Left ventricle myocardium inferior (tissue), 1 donor: ENCODE measurements at regions not wholly inside any gene's neighbourhood (a gene's known extent, or its start where the extent isn't known, plus 50 kb on each side); places are given as distances from the start of the nearest gene placed in this dataset.

Experiments
- DNase-seq: peaks from one replicate; pipeline ENCODE4 v3.0.0-alpha.2; 2020
- H3K27ac ChIP-seq: fragments of 200-600 bp; replicated peaks from 2 replicates; pipeline ENCODE4 v1.8.0; 2021
- H3K27me3 ChIP-seq: fragments of 200-600 bp; 2 replicates; pipeline ENCODE4 v1.8.0; 2021; ENCODE audit warnings: low read depth
- H3K36me3 ChIP-seq: fragments of 200-600 bp; 2 replicates; pipeline ENCODE4 v1.8.0; 2021
- H3K4me1 ChIP-seq: fragments of 200-600 bp; 2 replicates; pipeline ENCODE4 v1.8.0; 2021
- H3K4me3 ChIP-seq: fragments of 200-600 bp; 2 replicates; pipeline ENCODE4 v1.8.0; 2021; ENCODE audit warnings: mild to moderate bottlenecking, moderate library complexity
- H3K9me3 ChIP-seq: fragments of 200-600 bp; replicated peaks from 2 replicates; pipeline ENCODE4 v1.8.0; 2021
- intact Hi-C: fragments of 100-400 bp; cut with micrococcal nuclease; formaldehyde crosslinking; loops from one replicate; pipeline ENCODE4 v1.11.0; 2022
- TF ChIP-seq, protein P1 (sequence below): fragments of 200-600 bp; IDR thresholded peaks from 2 replicates; pipeline ENCODE4 v1.8.0; 2021; ENCODE audit warnings: antibody characterized with exemption, mild to moderate bottlenecking, borderline replicate concordance
- donor health status: DM: no; HTN: yes; CAD: no; lungs with severe emphysema.

DNA sequence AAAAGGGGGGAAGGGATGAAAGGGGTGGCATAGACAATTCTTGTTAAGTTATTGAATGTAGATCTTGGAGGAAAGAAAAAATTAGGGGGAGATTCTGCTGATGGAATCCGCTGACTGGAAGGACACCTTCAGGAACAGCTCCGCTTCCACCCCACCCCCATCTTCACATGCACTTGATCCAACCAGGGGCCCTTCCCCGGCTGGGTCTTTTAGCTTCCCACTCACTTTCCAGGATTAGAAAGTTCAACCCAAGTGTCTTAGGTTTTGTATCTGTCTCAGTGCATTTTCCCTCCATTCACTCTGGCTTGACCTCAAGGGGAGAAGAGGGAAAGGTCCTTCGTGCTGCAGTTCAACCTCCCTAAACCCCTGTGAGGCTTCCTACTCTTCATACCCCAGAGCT lies 141.4 kb downstream of the IRS2 start:
- DNase-seq = no peak
- intact Hi-C loops = no loop called here
- no peaks in the 10 kb centered on the region for H3K36me3 ChIP-seq

DNA sequence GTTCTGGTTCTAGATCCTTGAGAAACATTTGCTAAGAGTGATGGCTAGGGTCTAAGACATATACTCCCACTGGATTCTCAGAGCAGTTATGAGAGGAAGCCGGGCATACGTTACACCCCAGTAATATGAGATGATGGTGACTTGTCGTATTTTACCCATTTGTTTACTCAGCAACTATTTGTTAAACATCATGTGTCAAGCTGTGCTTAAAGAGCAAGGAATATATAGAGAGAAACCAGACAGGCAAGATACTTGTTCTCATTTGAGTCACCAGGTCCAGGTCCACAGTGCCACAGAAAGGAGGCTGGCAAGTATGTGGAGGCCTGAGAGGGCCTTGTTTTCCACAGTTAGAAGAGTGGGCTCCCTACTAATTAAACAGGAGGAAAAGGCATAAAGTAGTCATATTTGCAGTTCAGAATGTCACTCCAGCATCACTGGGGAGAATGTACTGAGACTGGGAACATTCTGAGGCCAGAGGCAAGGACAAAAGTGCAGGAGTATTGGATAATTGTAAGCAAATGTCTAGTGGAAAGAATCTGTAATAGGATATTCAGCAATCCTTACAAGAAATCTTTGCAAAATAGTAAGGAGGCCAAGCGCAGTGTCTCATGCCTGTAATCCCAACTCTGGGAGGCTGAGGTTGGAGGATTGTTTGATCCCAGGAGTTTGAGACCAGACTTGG lies 142.2 kb downstream of the IRS2 start:
- H3K9me3 ChIP-seq = peaks cover 28% of the 10 kb centered on the region
- no peak for DNase-seq
- TF ChIP-seq, protein P1, sequence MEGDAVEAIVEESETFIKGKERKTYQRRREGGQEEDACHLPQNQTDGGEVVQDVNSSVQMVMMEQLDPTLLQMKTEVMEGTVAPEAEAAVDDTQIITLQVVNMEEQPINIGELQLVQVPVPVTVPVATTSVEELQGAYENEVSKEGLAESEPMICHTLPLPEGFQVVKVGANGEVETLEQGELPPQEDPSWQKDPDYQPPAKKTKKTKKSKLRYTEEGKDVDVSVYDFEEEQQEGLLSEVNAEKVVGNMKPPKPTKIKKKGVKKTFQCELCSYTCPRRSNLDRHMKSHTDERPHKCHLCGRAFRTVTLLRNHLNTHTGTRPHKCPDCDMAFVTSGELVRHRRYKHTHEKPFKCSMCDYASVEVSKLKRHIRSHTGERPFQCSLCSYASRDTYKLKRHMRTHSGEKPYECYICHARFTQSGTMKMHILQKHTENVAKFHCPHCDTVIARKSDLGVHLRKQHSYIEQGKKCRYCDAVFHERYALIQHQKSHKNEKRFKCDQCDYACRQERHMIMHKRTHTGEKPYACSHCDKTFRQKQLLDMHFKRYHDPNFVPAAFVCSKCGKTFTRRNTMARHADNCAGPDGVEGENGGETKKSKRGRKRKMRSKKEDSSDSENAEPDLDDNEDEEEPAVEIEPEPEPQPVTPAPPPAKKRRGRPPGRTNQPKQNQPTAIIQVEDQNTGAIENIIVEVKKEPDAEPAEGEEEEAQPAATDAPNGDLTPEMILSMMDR = no peak

More for the DNA sequence above, 141.4 kb downstream of the IRS2 start:
- TF ChIP-seq, protein P1 = no peak
- peaks cover 21% of the 10 kb centered on the region for H3K9me3 ChIP-seq
- no peaks in the 10 kb centered on the region for H3K4me1 ChIP-seq
- no peak overlapping the region for H3K27ac ChIP-seq
- peaks cover 16% of the 10 kb centered on the region for H3K27me3 ChIP-seq
- H3K4me3 ChIP-seq = no peak overlapping the region

DNA sequence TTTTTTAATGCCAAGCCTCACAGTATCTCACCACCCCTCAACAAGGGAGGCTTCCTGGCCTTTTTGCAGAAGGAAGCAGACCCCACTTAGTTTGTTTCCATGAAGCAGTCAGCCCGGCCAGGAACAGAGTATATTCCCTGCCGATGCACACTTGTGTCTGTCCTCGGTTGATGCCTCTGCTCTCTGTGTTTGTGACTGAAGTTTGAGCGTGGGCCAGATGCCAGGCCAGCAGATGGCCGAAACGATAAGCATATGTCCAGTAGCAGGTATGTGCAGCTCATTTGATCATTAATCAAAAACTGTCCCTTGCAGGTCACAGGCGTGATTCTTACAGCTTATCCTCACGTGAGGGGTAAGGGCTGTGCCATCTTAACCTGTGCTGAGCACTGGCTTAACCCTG lies 144.0 kb downstream of the IRS2 start:
- intact Hi-C loops = no loop called here
- TF ChIP-seq, protein P1 = no peak

More for the DNA sequence above, 142.2 kb downstream of the IRS2 start:
- Histone ChIP-seq H3K4me1 (no peaks in the 10 kb centered on the region), H3K27me3 (peaks cover 10% of the 10 kb centered on the region), H3K27ac (no peak overlapping the region), H3K36me3 (no peaks in the 10 kb centered on the region), H3K4me3 (no peak overlapping the region)
- intact Hi-C loops = no loop called here

DNA sequence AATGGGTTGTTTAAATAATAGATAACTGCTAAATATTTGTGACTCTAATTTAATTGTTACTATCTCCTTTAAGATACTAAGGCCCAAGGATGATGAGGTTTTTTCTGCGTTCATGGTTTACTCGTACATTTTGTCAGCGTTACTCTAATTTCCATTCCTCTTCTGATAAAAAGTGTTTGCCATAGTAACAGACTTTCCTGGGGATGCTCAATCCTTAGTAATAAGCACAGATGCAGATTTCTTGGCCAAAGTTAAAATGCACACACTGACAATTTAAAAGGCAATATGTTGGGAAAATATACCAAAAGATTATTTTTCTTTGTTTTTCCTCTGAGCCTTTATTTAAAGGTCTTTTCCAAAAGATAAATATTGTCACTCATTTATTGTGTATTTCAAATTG lies 149.6 kb downstream of the IRS2 start:
- TF ChIP-seq, protein P1 = no peak
- H3K27me3 ChIP-seq = peaks cover 30% of the 10 kb centered on the region

More for the DNA sequence above, 144.0 kb downstream of the IRS2 start:
- Histone ChIP-seq H3K9me3 (peaks cover 37% of the 10 kb centered on the region), H3K27me3 (peaks cover 3% of the 10 kb centered on the region), H3K4me1 (no peaks in the 10 kb centered on the region), H3K27ac (no peak overlapping the region), H3K4me3 (no peak overlapping the region), H3K36me3 (no peaks in the 10 kb centered on the region)
- DNase-seq = no peak

DNA sequence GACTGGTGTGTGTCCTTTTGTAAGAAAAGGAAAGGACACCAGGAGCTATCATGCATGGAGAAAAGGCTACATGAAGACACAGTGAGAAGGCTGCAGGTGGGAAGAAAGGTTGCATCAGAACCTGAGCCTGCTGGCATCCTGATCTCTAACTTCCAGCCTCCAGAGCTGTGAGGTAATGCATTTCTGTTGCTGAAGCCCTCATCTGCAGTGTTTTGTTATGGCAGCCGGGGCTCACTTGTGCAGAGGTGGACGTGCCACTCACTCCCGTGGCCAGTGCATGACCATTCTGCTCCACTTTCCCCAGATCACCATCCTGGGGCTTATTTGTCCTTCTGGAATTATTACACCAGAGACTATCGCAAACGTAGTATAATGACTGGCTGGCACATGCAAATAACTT lies 155.3 kb downstream of the IRS2 start:
- Histone ChIP-seq H3K36me3 (no peaks in the 10 kb centered on the region), H3K4me3 (no peak overlapping the region), H3K27me3 (peaks cover 40% of the 10 kb centered on the region), H3K9me3 (no peaks in the 10 kb centered on the region), H3K27ac (no peak overlapping the region), H3K4me1 (no peaks in the 10 kb centered on the region)
- DNase-seq = no peak
- TF ChIP-seq, protein P1 = no peak
- intact Hi-C loops = no loop called here

More for the DNA sequence above, 149.6 kb downstream of the IRS2 start:
- H3K4me1 ChIP-seq = no peaks in the 10 kb centered on the region
- no peak overlapping the region for H3K4me3 ChIP-seq
- intact Hi-C loops = no loop called here
- no peak overlapping the region for H3K27ac ChIP-seq
- peaks cover 34% of the 10 kb centered on the region for H3K9me3 ChIP-seq
- no peaks in the 10 kb centered on the region for H3K36me3 ChIP-seq
- no peak for DNase-seq
